HFF-Myc (cell line): ENCODE measurements at regions not wholly inside any gene's neighbourhood (a gene's known extent, or its start where the extent isn't known, plus 50 kb on each side); places are given as distances from the start of the nearest gene placed in this dataset.

Source experiments
- DNase-seq: peaks from one replicate; pipeline ENCODE4 v3.0.0-alpha.2; 2011; ENCODE audit warnings: low read depth; ENCODE audit errors: extremely low read depth
- H3K4me3 ChIP-seq: replicated peaks from 2 replicates; pipeline ENCODE4 v1.5.1; 2011; ENCODE audit warnings: low read depth, mild to moderate bottlenecking, control low read depth, low read length
- TF ChIP-seq, protein P1 (sequence below): IDR thresholded peaks from 2 replicates; pipeline ENCODE4 v1.5.1; 2012; ENCODE audit warnings: mild to moderate bottlenecking, low read depth, low read length, control low read depth; ENCODE audit errors: missing control alignments

DNA sequence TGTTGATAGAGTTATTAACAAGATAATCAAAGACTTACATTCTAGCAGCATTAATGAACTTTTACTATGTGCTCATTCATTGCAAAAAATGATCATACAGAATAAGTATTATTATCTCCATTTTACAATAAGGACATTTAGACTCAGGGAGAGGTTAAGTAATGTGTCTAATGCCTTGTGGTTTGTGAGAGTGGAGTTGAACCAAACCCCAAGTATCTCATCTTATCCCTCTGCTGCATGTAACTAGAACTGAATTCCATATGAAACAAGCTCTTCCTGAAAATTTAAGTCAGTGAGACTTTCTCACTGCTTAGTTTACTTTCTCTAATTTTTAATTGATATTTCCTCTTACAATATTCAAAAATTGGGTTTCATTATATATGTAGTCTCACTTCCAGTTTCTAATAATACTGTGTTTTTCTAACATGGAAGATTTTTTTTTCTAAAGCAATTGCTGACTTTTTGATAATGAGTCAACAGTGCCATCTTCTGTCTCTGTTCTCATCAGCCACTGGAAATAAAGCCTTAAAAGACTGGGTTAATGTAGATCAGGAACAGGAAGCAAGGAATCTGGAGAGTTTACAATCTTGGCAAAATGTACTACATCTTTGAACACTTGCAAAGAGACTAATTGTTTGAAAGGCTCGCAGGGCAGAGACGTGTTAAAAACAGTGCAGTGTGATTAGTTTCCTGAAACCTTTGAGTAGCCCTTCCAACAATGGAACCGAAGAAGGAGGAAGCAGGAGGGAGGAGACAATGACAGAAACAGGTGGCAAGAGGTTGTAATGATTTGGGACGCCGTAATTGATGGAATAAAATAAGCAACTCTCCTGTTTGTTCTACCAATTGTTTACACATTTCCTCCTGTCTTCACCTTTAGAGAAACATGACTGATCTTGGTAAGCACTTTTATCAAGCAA is 567.6 kb downstream of the MRPL39 start:
- no peak for DNase-seq
- TF ChIP-seq, protein P1, sequence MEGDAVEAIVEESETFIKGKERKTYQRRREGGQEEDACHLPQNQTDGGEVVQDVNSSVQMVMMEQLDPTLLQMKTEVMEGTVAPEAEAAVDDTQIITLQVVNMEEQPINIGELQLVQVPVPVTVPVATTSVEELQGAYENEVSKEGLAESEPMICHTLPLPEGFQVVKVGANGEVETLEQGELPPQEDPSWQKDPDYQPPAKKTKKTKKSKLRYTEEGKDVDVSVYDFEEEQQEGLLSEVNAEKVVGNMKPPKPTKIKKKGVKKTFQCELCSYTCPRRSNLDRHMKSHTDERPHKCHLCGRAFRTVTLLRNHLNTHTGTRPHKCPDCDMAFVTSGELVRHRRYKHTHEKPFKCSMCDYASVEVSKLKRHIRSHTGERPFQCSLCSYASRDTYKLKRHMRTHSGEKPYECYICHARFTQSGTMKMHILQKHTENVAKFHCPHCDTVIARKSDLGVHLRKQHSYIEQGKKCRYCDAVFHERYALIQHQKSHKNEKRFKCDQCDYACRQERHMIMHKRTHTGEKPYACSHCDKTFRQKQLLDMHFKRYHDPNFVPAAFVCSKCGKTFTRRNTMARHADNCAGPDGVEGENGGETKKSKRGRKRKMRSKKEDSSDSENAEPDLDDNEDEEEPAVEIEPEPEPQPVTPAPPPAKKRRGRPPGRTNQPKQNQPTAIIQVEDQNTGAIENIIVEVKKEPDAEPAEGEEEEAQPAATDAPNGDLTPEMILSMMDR: no peak
- H3K4me3 ChIP-seq: no peak overlapping the region

DNA sequence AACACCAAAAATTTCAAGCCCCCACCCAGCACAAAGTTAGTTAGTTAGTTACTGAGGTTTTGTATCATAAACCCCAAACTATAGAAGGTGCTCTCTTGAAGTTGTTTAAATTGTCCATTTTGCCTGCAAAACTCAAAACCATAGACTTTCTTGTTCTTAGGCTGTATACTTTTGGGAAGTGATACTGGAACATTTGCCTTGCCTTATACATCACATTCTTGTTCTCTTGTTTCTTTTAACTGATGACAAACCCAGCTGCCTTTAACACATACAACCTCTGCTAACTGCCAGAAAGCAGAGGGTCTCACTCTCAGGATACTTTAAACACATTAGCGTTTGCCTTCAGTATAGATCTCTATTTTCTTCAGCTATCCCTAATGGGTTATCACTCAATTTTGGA is 570.5 kb downstream of the MRPL39 start:
- no peak overlapping the region for H3K4me3 ChIP-seq
- TF ChIP-seq, protein P1: no peak
- no peak for DNase-seq

DNA sequence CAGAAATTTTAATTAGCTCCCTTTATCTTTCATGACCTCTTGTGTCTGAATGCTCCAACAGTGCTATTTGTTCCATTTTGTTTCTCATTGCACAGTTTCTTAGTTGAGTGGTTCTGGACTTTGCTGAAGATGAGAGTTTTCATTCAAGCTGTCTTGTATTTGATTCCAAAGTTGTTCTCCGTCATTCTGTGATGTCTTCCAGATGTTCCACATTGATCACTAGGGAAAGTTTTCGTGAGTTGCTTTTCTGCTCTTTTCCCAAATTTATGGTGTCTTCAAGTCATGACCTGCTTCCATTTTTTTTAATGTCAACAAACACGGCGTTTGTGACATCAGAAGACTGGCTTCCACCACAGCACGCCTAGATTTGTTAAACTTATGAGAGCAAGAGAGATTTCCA is 575.5 kb downstream of the MRPL39 start:
- no peak overlapping the region for H3K4me3 ChIP-seq
- no peak for DNase-seq
- TF ChIP-seq, protein P1: no peak

DNA sequence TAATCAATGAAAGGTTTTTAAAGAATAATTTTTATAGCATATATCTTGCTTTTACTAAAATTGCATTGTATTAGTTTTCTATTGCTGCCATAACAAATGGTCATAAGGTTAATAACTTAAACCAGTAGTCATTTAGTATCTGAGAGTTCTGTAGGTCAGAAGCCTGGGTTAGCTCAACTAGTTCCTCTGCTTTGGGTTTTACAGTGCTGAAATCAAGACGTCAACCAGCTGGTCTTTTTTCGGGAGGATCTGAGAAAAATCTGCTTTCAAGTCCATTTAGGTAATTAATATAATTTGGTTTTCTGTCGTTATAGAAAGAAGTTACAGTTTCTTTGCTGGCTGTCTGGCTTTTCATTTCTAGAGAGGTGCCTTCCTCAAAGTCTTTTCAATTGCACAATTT is 577.7 kb downstream of the MRPL39 start:
- no peak for DNase-seq
- TF ChIP-seq, protein P1: no peak
- no peak overlapping the region for H3K4me3 ChIP-seq

DNA sequence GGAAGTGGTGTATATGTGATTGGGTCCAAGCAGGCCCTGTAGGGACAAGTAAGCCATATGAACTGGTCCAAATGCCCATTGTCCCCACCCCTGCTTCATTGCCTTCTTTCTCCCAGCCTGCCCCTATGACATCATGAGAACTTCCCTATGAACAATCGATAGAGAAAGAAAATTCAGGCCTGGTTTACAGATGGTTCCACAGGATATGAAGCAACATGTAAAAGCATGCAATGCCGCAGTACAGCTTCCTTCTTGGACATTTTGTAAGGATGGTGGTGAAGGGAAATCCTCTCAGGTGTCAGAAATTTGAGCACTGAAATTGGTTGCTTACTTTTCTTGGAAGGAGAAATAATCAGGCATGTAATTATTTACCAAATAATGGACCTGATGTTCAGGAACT is 581.7 kb downstream of the MRPL39 start:
- no peak for DNase-seq
- H3K4me3 ChIP-seq: no peak overlapping the region
- TF ChIP-seq, protein P1: no peak

DNA sequence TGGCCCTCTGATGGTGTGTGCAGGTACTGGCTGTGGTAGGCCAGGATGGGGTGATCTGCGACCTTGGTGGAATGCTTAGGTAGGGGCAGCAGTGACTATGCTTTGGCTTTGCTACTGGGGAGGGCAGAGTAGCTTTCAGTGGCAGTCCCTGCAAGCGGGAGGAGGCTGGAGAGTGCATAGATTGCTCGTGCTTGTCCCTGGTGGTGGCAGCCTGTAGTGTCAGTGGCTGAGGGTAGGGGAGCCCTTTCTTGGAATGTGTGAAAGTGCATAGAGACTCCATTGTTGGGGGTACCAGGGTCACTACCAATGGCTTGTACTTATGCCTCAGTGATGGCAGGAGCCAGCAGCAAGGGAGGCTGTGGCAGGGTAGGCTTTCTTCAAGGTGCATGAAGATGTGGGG is 582.6 kb downstream of the MRPL39 start:
- no peak overlapping the region for H3K4me3 ChIP-seq
- no peak for DNase-seq
- TF ChIP-seq, protein P1: no peak
